Vagina (tissue), 2 donors: ENCODE measurements at regions not wholly inside any gene's neighbourhood (a gene's known extent, or its start where the extent isn't known, plus 50 kb on each side); places are given as distances from the start of the nearest gene placed in this dataset.

Experiments used
- DNase-seq, 2 donors: peaks; one replicate each; pipeline ENCODE4 v3.0.0-alpha.2; 2017; ENCODE audit errors: extremely low spot score in 2 of 2
- H3K27ac ChIP-seq: fragments of 200-600 bp; sonication (generic); one replicate; pipeline ENCODE4 v1.5.1; 2019
- H3K27me3 ChIP-seq: fragments of 200-600 bp; sonication (generic); one replicate; pipeline ENCODE4 v1.5.1; 2019
- H3K36me3 ChIP-seq, 2 donors: fragments of 200-600 bp; sonication (generic); one replicate each; pipeline ENCODE4 v1.5.1; 2017 to 2019
- H3K4me1 ChIP-seq: fragments of 200-600 bp; sonication (generic); one replicate; pipeline ENCODE4 v1.5.1; 2019
- H3K4me3 ChIP-seq, 2 donors: fragments of 200-600 bp; sonication (generic); 1 replicate in 1 of 2; 2 replicates in 1 of 2; pipeline ENCODE4 v1.5.1; 2016 to 2019
- H3K9me3 ChIP-seq: fragments of 200-600 bp; sonication (generic); one replicate; pipeline ENCODE4 v1.5.1; 2019
- POLR2A ChIP-seq, 2 donors: fragments of 450-650 bp; IDR thresholded peaks; one replicate each; pipeline ENCODE4 v1.6.1; 2017; ENCODE audit warnings: antibody characterized with exemption in 2 of 2, mild to moderate bottlenecking in 2 of 2, moderate library complexity in 2 of 2
- POLR2AphosphoS5 ChIP-seq, 2 donors: sonication (generic); formaldehyde crosslinking; IDR thresholded peaks; one replicate each; pipeline ENCODE4 v1.9.0; 2017; ENCODE audit warnings: antibody characterized with exemption in 2 of 2, mild to moderate bottlenecking in 2 of 2, low read depth in 1 of 2; ENCODE audit not compliant: insufficient read depth in 1 of 2
- intact Hi-C: fragments of 100-400 bp; cut with DNase I; formaldehyde crosslinking; loops from one replicate; pipeline ENCODE4 v1.15.1; 2023
- TF ChIP-seq, protein P1 (sequence below), 3 experiments: fragments of 450-650 bp in 2 of 3; fragments of 200-600 bp in 1 of 3; sonication (generic) in 1 of 3; IDR thresholded peaks; one replicate each; pipeline ENCODE4 v1.5.1; 2017 to 2019; ENCODE audit warnings: antibody characterized with exemption in 3 of 3, mild to moderate bottlenecking in 2 of 3, moderate library complexity in 2 of 3

GRCh38 chr2:150409196-150409595 lies 78.3 kb downstream of the RND3 start:
- H3K27me3 ChIP-seq: no peaks in the 10 kb centered on the region
- TF ChIP-seq POLR2A (IDR thresholded peaks at IDR 0.05): no peak
- no peak for TF ChIP-seq POLR2AphosphoS5 (IDR thresholded peaks at IDR 0.05; ENCODE audit: insufficient read depth in 1 of 2, low read depth in 1 of 2)
- TF ChIP-seq, protein P1, sequence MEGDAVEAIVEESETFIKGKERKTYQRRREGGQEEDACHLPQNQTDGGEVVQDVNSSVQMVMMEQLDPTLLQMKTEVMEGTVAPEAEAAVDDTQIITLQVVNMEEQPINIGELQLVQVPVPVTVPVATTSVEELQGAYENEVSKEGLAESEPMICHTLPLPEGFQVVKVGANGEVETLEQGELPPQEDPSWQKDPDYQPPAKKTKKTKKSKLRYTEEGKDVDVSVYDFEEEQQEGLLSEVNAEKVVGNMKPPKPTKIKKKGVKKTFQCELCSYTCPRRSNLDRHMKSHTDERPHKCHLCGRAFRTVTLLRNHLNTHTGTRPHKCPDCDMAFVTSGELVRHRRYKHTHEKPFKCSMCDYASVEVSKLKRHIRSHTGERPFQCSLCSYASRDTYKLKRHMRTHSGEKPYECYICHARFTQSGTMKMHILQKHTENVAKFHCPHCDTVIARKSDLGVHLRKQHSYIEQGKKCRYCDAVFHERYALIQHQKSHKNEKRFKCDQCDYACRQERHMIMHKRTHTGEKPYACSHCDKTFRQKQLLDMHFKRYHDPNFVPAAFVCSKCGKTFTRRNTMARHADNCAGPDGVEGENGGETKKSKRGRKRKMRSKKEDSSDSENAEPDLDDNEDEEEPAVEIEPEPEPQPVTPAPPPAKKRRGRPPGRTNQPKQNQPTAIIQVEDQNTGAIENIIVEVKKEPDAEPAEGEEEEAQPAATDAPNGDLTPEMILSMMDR (IDR thresholded peaks at IDR 0.05): no peak
- no peak overlapping the region for H3K4me3 ChIP-seq
- no peaks in the 10 kb centered on the region for H3K9me3 ChIP-seq
- DNase-seq: no peak
- intact Hi-C loops: no loop called here
- H3K4me1 ChIP-seq: no peaks in the 10 kb centered on the region
- H3K36me3 ChIP-seq: no peaks in the 10 kb centered on the region
- no peak overlapping the region for H3K27ac ChIP-seq

DNA sequence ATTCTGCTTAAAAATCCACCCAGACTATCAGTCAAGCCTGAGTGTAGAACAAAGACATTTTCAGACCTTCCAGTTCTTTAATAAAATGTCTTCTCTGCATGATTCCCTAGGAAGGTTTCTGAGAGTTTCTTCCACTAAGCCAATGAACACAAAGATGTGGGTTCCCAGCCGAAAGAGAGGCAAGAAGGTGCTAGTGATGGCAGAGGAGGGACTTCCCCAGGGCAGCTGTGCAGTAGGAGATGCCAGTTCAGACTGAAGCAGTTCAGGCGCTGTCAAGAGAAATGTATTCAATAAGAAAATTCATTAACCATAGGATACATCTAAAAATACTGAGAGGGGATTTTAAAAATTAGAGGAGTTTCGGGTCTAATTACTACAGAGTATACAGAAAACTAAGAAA lies 83.3 kb downstream of the RND3 start:
- H3K27me3 ChIP-seq: no peaks in the 10 kb centered on the region
- H3K4me1 ChIP-seq: no peaks in the 10 kb centered on the region
- no peaks in the 10 kb centered on the region for H3K9me3 ChIP-seq
- TF ChIP-seq POLR2A (IDR thresholded peaks at IDR 0.05): no peak
- TF ChIP-seq, protein P1 (IDR thresholded peaks at IDR 0.05): no peak
- no peak for TF ChIP-seq POLR2AphosphoS5 (IDR thresholded peaks at IDR 0.05; ENCODE audit: insufficient read depth in 1 of 2, low read depth in 1 of 2)
- no peak overlapping the region for H3K4me3 ChIP-seq
- intact Hi-C loops: no loop called here
- no peaks in the 10 kb centered on the region for H3K36me3 ChIP-seq
- no peak for DNase-seq
- H3K27ac ChIP-seq: no peak overlapping the region

- DNase-seq: no peak
- no peak overlapping the region for H3K4me3 ChIP-seq
- H3K9me3 ChIP-seq: no peaks in the 10 kb centered on the region
- no peaks in the 10 kb centered on the region for H3K4me1 ChIP-seq
- no peak for TF ChIP-seq POLR2AphosphoS5 (IDR thresholded peaks at IDR 0.05; ENCODE audit: insufficient read depth in 1 of 2, low read depth in 1 of 2)
- TF ChIP-seq POLR2A (IDR thresholded peaks at IDR 0.05): no peak
- TF ChIP-seq, protein P1 (IDR thresholded peaks at IDR 0.05): no peak
- H3K27me3 ChIP-seq: no peaks in the 10 kb centered on the region
- no peaks in the 10 kb centered on the region for H3K36me3 ChIP-seq
- no peak overlapping the region for H3K27ac ChIP-seq
- intact Hi-C loops: no loop called here
These were observed 84.0 kb downstream of the RND3 start for GRCh38 chr2:150403457-150403856.

DNA sequence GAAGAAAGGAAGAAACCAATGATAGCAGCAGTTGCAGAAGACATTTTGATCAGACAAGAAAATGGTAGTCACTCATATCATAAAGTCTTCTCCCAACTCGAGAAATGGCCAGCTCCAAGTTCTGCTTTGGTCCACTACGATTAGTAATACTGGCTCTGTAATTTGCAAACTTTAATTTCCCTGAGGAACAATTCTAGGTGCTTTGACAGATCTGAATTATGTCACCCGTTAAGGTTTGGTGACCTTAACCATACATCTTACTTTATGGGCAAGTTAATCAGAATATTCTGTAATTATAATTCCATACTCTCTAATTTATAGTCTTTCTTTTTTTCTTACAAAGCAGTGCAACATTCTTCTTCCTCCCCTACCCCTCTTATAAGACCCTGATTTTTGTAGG lies 84.5 kb downstream of the RND3 start:
- Histone ChIP-seq H3K27me3 (no peaks in the 10 kb centered on the region), H3K9me3 (no peaks in the 10 kb centered on the region), H3K4me1 (no peaks in the 10 kb centered on the region), H3K36me3 (no peaks in the 10 kb centered on the region), H3K4me3 (no peak overlapping the region), H3K27ac (no peak overlapping the region)
- intact Hi-C loops: no loop called here
- TF ChIP-seq POLR2A (IDR thresholded peaks at IDR 0.05) (no peak), POLR2AphosphoS5 (IDR thresholded peaks at IDR 0.05; ENCODE audit: insufficient read depth in 1 of 2, low read depth in 1 of 2) (no peak)
- TF ChIP-seq, protein P1 (IDR thresholded peaks at IDR 0.05): no peak
- DNase-seq: no peak

DNA sequence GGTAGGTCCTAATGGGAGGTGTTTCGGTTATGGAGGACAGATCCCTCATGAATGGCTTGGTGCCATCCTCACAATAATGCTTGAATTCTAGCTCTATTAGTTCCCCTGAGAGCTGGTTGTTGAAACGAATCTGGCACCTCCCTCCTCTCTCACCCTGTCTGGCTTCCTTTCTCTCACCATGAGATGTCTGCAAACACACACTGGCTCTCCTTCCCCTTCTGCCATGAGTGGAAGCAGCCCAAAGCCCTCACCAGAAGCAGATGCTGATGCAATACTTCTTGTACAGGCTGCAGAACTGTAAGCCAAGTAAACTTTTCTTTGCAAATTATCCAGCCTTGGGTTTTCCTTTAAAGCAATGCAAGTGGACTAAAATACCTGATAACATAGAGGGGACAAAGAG lies 86.6 kb downstream of the RND3 start:
- H3K9me3 ChIP-seq: no peaks in the 10 kb centered on the region
- H3K27ac ChIP-seq: no peak overlapping the region
- no peaks in the 10 kb centered on the region for H3K4me1 ChIP-seq
- TF ChIP-seq POLR2A (IDR thresholded peaks at IDR 0.05) (no peak), POLR2AphosphoS5 (IDR thresholded peaks at IDR 0.05; ENCODE audit: insufficient read depth in 1 of 2, low read depth in 1 of 2) (no peak)
- TF ChIP-seq, protein P1 (IDR thresholded peaks at IDR 0.05): no peak
- no peaks in the 10 kb centered on the region for H3K27me3 ChIP-seq
- no peaks in the 10 kb centered on the region for H3K36me3 ChIP-seq
- no peak for DNase-seq
- intact Hi-C loops: no loop called here
- no peak overlapping the region for H3K4me3 ChIP-seq
